Cardiac septum (tissue), 1 donor: ENCODE measurements at regions not wholly inside any gene's neighbourhood (a gene's known extent, or its start where the extent isn't known, plus 50 kb on each side); places are given as distances from the start of the nearest gene placed in this dataset.
"Not testable (repeated sequence)": the region's sequence is repeated elsewhere in the genome, so short reads cannot be mapped to it uniquely, and the experiment has no call there.

ENCODE experiments used
- DNase-seq: peaks from one replicate; pipeline ENCODE4 v3.0.0-alpha.2; 2020; ENCODE audit warnings: low spot score
- intact Hi-C: fragments of 100-400 bp; cut with DNase I; formaldehyde crosslinking; loops from one replicate; pipeline ENCODE4 v1.14.0; 2022
- donor health status: DM: no; HTN: no; CAD: no.

GRCh38 chr22:22770280-22770871 is 117.2 kb upstream of the IGLL5 start:
- intact Hi-C loops = no loop called here
- no peak for DNase-seq

GRCh38 chr22:22770881-22771280 is 116.7 kb upstream of the IGLL5 start:
- no peak for DNase-seq
- intact Hi-C loops = no loop called here

- DNase-seq = no peak
- intact Hi-C loops = no loop called here
Measured at GRCh38 chr22:22771696-22772377, 115.8 kb upstream of the IGLL5 start.

- no peak for DNase-seq
- intact Hi-C loops = no loop called here
Measured at GRCh38 chr22:22772396-22772795, 115.2 kb upstream of the IGLL5 start.

- intact Hi-C loops = no loop called here
Measured at GRCh38 chr22:22772883-22773282, 114.7 kb upstream of the IGLL5 start.

GRCh38 chr22:22773427-22773826 is 114.2 kb upstream of the IGLL5 start:
- intact Hi-C loops = no loop called here
- no peak for DNase-seq

More at GRCh38 chr22:22772883-22773282, 114.7 kb upstream of the IGLL5 start:
- no peak for DNase-seq

GRCh38 chr22:22773979-22774604 is 113.5 kb upstream of the IGLL5 start:
- intact Hi-C loops = no loop called here
- no peak for DNase-seq

- DNase-seq, intact Hi-C loops: not testable (repeated sequence)
Measured at GRCh38 chr22:22774762-22775161, 112.9 kb upstream of the IGLL5 start.

GRCh38 chr22:22776121-22776520 is 111.5 kb upstream of the IGLL5 start:
- intact Hi-C loops = no loop called here
- DNase-seq = no peak

- intact Hi-C loops = no loop called here
Measured at GRCh38 chr22:22779213-22779612, 108.4 kb upstream of the IGLL5 start.

GRCh38 chr22:22783575-22783974 is 104.0 kb upstream of the IGLL5 start:
- no peak for DNase-seq
- intact Hi-C loops = no loop called here

More at GRCh38 chr22:22779213-22779612, 108.4 kb upstream of the IGLL5 start:
- no peak for DNase-seq

GRCh38 chr22:22784249-22785039 is 103.2 kb upstream of the IGLL5 start:
- DNase-seq = no peak
- intact Hi-C loops = no loop called here

- DNase-seq = no peak
- intact Hi-C loops = no loop called here
Measured at GRCh38 chr22:22785316-22786065, 102.1 kb upstream of the IGLL5 start.

- intact Hi-C loops = no loop called here
Measured at GRCh38 chr22:22786301-22787115, 101.1 kb upstream of the IGLL5 start.

GRCh38 chr22:22787151-22787550 is 100.5 kb upstream of the IGLL5 start:
- intact Hi-C loops = no loop called here
- no peak for DNase-seq

More at GRCh38 chr22:22786301-22787115, 101.1 kb upstream of the IGLL5 start:
- DNase-seq = no peak

- no peak for DNase-seq
- intact Hi-C loops = no loop called here
Measured at GRCh38 chr22:22787786-22788459, 99.7 kb upstream of the IGLL5 start.

GRCh38 chr22:22788460-22789037 is 99.1 kb upstream of the IGLL5 start:
- intact Hi-C loops = no loop called here
- DNase-seq = no peak
